ENCODE measurements at regions not wholly inside any gene's neighbourhood (a gene's known extent, or its start where the extent isn't known, plus 50 kb on each side); places are given as distances from the start of the nearest gene placed in this dataset.

DNA sequence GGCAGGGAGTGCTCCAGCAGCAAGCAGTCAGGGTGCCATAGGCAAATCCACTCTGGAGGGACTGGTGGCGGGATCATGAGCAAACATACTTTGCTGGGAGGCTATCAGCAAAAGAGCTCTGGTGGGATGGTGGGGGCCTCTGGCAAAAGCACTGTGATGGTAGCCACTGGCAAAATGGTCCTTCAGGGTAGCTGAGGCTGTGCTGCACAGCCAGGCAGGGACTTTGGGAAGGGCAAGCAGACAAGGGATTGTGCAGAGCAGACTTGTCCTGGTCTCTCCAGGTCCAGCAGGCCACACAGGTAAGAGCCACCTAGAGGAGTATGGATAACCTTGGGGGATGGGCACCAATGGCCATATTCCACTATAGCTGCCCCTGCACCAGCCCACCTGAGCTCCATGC lies 129.4 kb upstream of the OTOS start:
- 100% methylated on average over 1 of the region's 1 CpG; no CpG with 5 or more reads in 1 of the 2 experiments for WGBS, 2 experiments (ENCODE audit: extremely low coverage in 1 of 2, insufficient coverage in 1 of 2, insufficient read length in 1 of 2, insufficient replicate concordance in 2 of 2, low coverage in 1 of 2, low lambda C conversion rate in 2 of 2, missing lambda C conversion rate in 1 of 2)
- no peak overlapping the region for H2AFZ ChIP-seq (ENCODE audit: low read length)
- H4K20me1 ChIP-seq (replicated peaks in 1 of 2; ENCODE audit: control insufficient read depth in 1 of 2, insufficient read depth in 2 of 2, low read length in 2 of 2): no peaks in the 10 kb centered on the region
- H2BK12ac ChIP-seq (ENCODE audit: low read depth, low read length): no peak overlapping the region
- no peaks in the 10 kb centered on the region for H3K4me1 ChIP-seq (replicated peaks in 1 of 4; ENCODE audit: control insufficient read depth in 3 of 4, insufficient read depth in 4 of 4, low read length in 3 of 4)
- no peak overlapping the region for H3K23ac ChIP-seq (ENCODE audit: insufficient read length)
- H3K79me2 ChIP-seq (ENCODE audit: control insufficient read depth in 1 of 2, insufficient read depth in 2 of 2, low read length in 2 of 2): no peaks in the 10 kb centered on the region
- no peak overlapping the region for H4K91ac ChIP-seq (replicated peaks; ENCODE audit: insufficient read length, low read length)
- no peak overlapping the region for H3K14ac ChIP-seq (ENCODE audit: insufficient read length)
- H3K27me3 ChIP-seq (replicated peaks in 1 of 4; ENCODE audit: control insufficient read depth in 3 of 4, extremely low read depth in 1 of 4, insufficient read depth in 3 of 4, low read length in 3 of 4): no peaks in the 10 kb centered on the region
- no peak for TF ChIP-seq TEAD4 (IDR thresholded peaks at IDR 0.05; ENCODE audit: low read depth, low read length)
- CTCF ChIA-PET (ENCODE audit: partially characterized antibody): no interaction called here
- no peak overlapping the region for H3K4me3 ChIP-seq (ENCODE audit: extremely low read depth in 1 of 4, insufficient read depth in 2 of 4, low read depth in 3 of 4, low read length in 4 of 4)
- no peak overlapping the region for H3K9ac ChIP-seq (replicated peaks in 1 of 4; ENCODE audit: extremely low read depth in 1 of 4, low read depth in 3 of 4, low read length in 3 of 4)
- H3K4me2 ChIP-seq (ENCODE audit: insufficient read depth in 1 of 2, low read depth in 2 of 2, low read length in 2 of 2): no peak overlapping the region
- H4K5ac ChIP-seq (ENCODE audit: insufficient read length, low read depth, low read length): no peak overlapping the region
- no peak overlapping the region for H2BK15ac ChIP-seq (ENCODE audit: low read length)
- no peak overlapping the region for H3K56ac ChIP-seq (replicated peaks; ENCODE audit: insufficient read length, low read depth, low read length)
- H2BK120ac ChIP-seq (replicated peaks; ENCODE audit: low read depth, low read length): no peak overlapping the region
- no peaks in the 10 kb centered on the region for H3K79me1 ChIP-seq (ENCODE audit: low read depth, low read length)
- H3K27ac ChIP-seq (ENCODE audit: low read depth, low read length): no peak overlapping the region
- no peak overlapping the region for H3K4ac ChIP-seq (replicated peaks; ENCODE audit: insufficient read length, low read depth, low read length)
- no peaks in the 10 kb centered on the region for H3K23me2 ChIP-seq (ENCODE audit: low read depth, low read length)
- no peak overlapping the region for H2BK5ac ChIP-seq (ENCODE audit: low read depth, low read length)
- no peak overlapping the region for H2AK5ac ChIP-seq (ENCODE audit: low read depth, low read length)
- no peak overlapping the region for H2BK20ac ChIP-seq (ENCODE audit: low read length)
- DNase-seq (ENCODE audit: low read depth in 1 of 2, low spot score in 2 of 2) (no peak), FAIRE-seq (no peak)
- POLR2A ChIA-PET (ENCODE audit: partially characterized antibody): no interaction called here
- peaks cover 22 to 25% of the 10 kb centered on the region in 2 experiments for H3K9me3 ChIP-seq (ENCODE audit: insufficient read depth in 2 of 2, low read depth in 1 of 2, low read length in 1 of 2)
- H4K8ac ChIP-seq (ENCODE audit: extremely low read depth, insufficient read depth, low read length): 0 out of 2 replicates have a peak overlapping the region, but pooled peaks have one; percentile 25
- no peaks in the 10 kb centered on the region for H3K36me3 ChIP-seq (ENCODE audit: control insufficient read depth in 2 of 4, insufficient read depth in 4 of 4, low read length in 3 of 4)
- no peak overlapping the region for H3K18ac ChIP-seq (ENCODE audit: extremely low read depth, low read length)

Measured in H1 (cell line).